SK-N-SH (cell line): ENCODE measurements at regions not wholly inside any gene's neighbourhood (a gene's known extent, or its start where the extent isn't known, plus 50 kb on each side); places are given as distances from the start of the nearest gene placed in this dataset.

ENCODE experiments used
- FOXM1 ChIP-seq: IDR thresholded peaks from 2 replicates; pipeline ENCODE4 v1.4.0; 2012; ENCODE audit warnings: low read depth, mild to moderate bottlenecking
- JUND ChIP-seq: IDR thresholded peaks from 2 replicates; pipeline ENCODE4 v1.4.0; 2012
- MEF2A ChIP-seq: IDR thresholded peaks from 2 replicates; pipeline ENCODE4 v1.4.0; 2012; ENCODE audit warnings: low read depth, borderline replicate concordance
- MXI1 ChIP-seq: IDR thresholded peaks from 2 replicates; pipeline ENCODE4 v1.6.1; 2012; ENCODE audit warnings: mild to moderate bottlenecking, low read depth, low read length, improper control_type of control experiment
- RCOR1 ChIP-seq: fragments of 150-350 bp; IDR thresholded peaks from 2 replicates; pipeline ENCODE4 v1.6.1; 2017; ENCODE audit warnings: antibody characterized with exemption, low read length
- RFX5 ChIP-seq: IDR thresholded peaks from 2 replicates; pipeline ENCODE4 v1.6.1; 2012; ENCODE audit warnings: mild to moderate bottlenecking, improper control_type of control experiment, low read length
- TAF1 ChIP-seq: IDR thresholded peaks from 2 replicates; pipeline ENCODE4 v1.6.1; 2012; ENCODE audit warnings: low read depth, mild to moderate bottlenecking, low read length, moderate library complexity, borderline replicate concordance
- TEAD4 ChIP-seq: IDR thresholded peaks from 2 replicates; pipeline ENCODE4 v1.4.0; 2012; ENCODE audit warnings: mild to moderate bottlenecking, borderline replicate concordance; ENCODE audit not compliant: insufficient read depth
- YY1 ChIP-seq: IDR thresholded peaks from 2 replicates; pipeline ENCODE4 v1.4.0; 2012; ENCODE audit warnings: low read depth, mild to moderate bottlenecking
- TF ChIP-seq, protein P1 (sequence below): fragments of 200-600 bp; sonication (generic); IDR thresholded peaks from 2 replicates; pipeline ENCODE4 v1.6.1; 2017; ENCODE audit warnings: antibody characterized with exemption, mild to moderate bottlenecking, moderate library complexity

DNA sequence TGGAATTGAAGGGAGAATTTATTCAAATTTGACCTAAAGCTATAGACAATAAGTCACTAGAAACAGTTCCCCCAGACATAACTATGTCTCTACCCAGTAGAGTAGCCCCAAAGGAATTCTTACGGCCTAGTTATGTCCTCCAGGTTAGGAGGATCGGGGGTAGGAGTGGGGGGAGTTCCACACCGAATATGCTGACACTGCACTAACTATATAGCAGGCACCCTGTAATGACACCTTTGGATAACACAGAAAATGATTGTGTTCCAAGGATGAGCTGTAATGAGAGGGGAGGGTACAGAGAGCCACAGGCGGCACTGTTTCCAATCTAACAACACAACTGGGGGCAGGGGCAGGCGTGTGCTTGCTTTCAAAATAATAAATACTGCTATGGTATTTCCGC lies 376.2 kb upstream of the RORA start:
- TF ChIP-seq, protein P1, sequence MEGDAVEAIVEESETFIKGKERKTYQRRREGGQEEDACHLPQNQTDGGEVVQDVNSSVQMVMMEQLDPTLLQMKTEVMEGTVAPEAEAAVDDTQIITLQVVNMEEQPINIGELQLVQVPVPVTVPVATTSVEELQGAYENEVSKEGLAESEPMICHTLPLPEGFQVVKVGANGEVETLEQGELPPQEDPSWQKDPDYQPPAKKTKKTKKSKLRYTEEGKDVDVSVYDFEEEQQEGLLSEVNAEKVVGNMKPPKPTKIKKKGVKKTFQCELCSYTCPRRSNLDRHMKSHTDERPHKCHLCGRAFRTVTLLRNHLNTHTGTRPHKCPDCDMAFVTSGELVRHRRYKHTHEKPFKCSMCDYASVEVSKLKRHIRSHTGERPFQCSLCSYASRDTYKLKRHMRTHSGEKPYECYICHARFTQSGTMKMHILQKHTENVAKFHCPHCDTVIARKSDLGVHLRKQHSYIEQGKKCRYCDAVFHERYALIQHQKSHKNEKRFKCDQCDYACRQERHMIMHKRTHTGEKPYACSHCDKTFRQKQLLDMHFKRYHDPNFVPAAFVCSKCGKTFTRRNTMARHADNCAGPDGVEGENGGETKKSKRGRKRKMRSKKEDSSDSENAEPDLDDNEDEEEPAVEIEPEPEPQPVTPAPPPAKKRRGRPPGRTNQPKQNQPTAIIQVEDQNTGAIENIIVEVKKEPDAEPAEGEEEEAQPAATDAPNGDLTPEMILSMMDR: no peak
- no peak for TF ChIP-seq FOXM1
- no peak for TF ChIP-seq YY1
- no peak for TF ChIP-seq TAF1
- no peak for TF ChIP-seq RFX5
- no peak for TF ChIP-seq RCOR1
- no peak for TF ChIP-seq JUND
- no peak for TF ChIP-seq MEF2A
- TF ChIP-seq TEAD4: no peak
- no peak for TF ChIP-seq MXI1
